ENCODE measurements at regions not wholly inside any gene's neighbourhood (a gene's known extent, or its start where the extent isn't known, plus 50 kb on each side); places are given as distances from the start of the nearest gene placed in this dataset.

DNA sequence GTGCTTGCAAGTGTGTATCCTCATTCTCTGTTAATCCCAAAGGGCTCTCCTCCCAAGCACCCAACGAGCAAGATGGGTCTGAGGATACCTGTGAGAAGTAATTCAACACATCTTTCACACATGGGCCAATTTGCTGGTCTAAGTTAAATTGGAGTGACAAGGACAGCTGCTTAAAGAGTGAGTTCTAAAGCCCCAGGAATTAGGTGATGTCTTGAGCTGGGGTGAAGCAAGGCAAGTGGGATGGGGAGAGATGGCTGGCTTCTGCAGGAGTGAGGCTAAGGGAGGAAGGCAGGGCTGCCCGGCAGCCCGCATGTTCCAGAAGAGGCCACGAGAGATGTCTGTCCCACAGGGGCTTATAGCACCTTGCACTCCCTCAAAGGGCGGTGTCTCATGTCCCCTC, 288.5 kb downstream of the CDH26 start:
- intact Hi-C loops (cut with DNase I; ENCODE audit: low total_unique reads), result no loop called here
- WGBS, 5 donors, result 82 to 87% (median 86%) methylated on average over 5 of the region's 5 CpGs
- no peak overlapping the region for H3K27ac ChIP-seq
- H3K27me3 ChIP-seq, result peaks cover 0 to 5% (median 0%) of the 10 kb centered on the region in 3 donors
- H3K36me3 ChIP-seq, result no peaks in the 10 kb centered on the region
- DNase-seq, result no peak
- no peaks in the 10 kb centered on the region for H3K4me1 ChIP-seq
- no peak overlapping the region for H3K4me3 ChIP-seq
- TF ChIP-seq EP300 (IDR thresholded peaks at IDR 0.05) (no peak), POLR2AphosphoS5 (IDR thresholded peaks at IDR 0.05) (no peak), POLR2A (IDR thresholded peaks at IDR 0.05) (no peak)
- TF ChIP-seq, protein P1, sequence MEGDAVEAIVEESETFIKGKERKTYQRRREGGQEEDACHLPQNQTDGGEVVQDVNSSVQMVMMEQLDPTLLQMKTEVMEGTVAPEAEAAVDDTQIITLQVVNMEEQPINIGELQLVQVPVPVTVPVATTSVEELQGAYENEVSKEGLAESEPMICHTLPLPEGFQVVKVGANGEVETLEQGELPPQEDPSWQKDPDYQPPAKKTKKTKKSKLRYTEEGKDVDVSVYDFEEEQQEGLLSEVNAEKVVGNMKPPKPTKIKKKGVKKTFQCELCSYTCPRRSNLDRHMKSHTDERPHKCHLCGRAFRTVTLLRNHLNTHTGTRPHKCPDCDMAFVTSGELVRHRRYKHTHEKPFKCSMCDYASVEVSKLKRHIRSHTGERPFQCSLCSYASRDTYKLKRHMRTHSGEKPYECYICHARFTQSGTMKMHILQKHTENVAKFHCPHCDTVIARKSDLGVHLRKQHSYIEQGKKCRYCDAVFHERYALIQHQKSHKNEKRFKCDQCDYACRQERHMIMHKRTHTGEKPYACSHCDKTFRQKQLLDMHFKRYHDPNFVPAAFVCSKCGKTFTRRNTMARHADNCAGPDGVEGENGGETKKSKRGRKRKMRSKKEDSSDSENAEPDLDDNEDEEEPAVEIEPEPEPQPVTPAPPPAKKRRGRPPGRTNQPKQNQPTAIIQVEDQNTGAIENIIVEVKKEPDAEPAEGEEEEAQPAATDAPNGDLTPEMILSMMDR (IDR thresholded peaks at IDR 0.05), result no peak
- H3K9me3 ChIP-seq, result no peaks in the 10 kb centered on the region

DNA sequence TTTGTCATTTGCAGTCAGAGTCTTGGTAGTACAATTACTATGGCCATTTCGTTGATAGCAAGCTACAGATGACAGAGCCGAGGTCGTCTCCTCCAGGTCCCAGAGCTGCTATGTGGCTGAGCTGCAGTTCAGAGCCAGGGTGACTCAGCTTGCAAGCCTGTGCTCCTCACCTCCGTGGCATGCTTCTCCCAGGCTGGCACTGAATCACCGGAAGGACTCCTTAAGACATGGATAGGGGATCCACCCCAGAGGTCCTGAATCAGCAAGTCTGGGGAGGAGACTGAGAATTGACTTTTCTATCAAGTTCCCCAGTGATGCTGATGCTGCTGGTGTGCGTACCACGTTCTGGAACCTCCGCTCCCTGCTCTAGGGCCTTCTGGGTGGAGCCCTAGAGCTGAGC, 291.2 kb downstream of the CDH26 start:
- H3K27me3 ChIP-seq, result peaks cover 0 to 22% (median 0%) of the 10 kb centered on the region in 3 donors
- intact Hi-C loops (cut with DNase I; ENCODE audit: low total_unique reads), result no loop called here
- no peak overlapping the region for H3K27ac ChIP-seq
- TF ChIP-seq, protein P1 (IDR thresholded peaks at IDR 0.05), result no peak
- DNase-seq, result no peak
- no peaks in the 10 kb centered on the region for H3K36me3 ChIP-seq
- H3K4me3 ChIP-seq, result no peak overlapping the region
- no peaks in the 10 kb centered on the region for H3K4me1 ChIP-seq
- 79 to 87% (median 82%) methylated on average over 8 of the region's 8 CpGs for WGBS, 5 donors
- H3K9me3 ChIP-seq, result no peaks in the 10 kb centered on the region

DNA sequence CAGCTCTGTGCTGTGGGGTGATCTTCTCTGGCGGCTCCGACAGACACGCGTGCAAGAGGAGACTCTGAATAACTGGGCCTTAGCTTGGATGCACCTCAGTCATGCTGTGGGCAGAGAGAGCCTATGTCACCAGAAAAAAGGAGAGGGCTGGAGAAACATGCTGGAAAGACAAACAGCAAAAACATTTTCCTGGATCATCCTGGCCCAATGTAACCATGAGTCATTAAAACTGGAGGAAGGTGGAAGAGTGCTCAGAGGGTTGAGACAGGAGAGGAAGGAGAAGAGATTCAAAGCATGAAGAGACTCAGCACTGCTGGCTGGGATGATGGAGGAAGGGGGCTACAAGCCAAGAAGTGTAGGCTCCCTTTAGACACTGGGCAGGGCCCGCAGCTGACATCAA, 292.0 kb downstream of the CDH26 start:
- Histone ChIP-seq H3K4me1 (no peaks in the 10 kb centered on the region), H3K4me3 (no peak overlapping the region), H3K36me3 (no peaks in the 10 kb centered on the region), H3K27ac (no peak overlapping the region), H3K9me3 (no peaks in the 10 kb centered on the region), H3K27me3 (peaks cover 0 to 22% (median 0%) of the 10 kb centered on the region in 3 donors)
- intact Hi-C loops (cut with DNase I; ENCODE audit: low total_unique reads), result no loop called here
- no peak for DNase-seq
- TF ChIP-seq, protein P1 (IDR thresholded peaks at IDR 0.05), result no peak
- TF ChIP-seq EP300 (IDR thresholded peaks at IDR 0.05) (no peak), POLR2A (IDR thresholded peaks at IDR 0.05) (no peak), POLR2AphosphoS5 (IDR thresholded peaks at IDR 0.05) (no peak)
- WGBS, 5 donors, result 88 to 99% (median 96%) methylated on average over 5 of the region's 5 CpGs

DNA sequence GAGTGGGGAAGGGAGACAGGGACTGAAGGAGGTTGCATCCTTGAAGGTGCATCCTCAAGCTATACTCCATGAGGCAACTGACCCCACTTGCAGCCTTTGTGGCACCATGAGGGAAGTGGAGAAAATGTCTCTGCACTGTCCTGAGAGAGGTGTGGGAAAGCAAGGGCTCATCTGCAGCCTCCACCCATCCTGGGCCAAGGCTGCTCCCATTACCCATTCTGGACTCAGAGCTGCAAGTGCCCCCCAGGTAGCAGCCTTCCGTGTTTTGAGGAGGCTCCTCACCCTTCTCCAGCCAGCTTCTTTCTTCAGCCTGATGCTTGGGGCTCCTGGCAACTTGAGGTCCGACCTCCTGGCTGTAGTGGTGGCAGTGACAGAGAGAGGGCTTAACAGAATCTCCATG, 294.6 kb downstream of the CDH26 start:
- WGBS, 5 donors, result 65 to 93% (median 71%) methylated on average over 2 of the region's 2 CpGs
- H3K4me1 ChIP-seq, result no peaks in the 10 kb centered on the region
- TF ChIP-seq POLR2A (IDR thresholded peaks at IDR 0.05), result no peak
- no peak for TF ChIP-seq EP300 (IDR thresholded peaks at IDR 0.05)
- no peak for TF ChIP-seq POLR2AphosphoS5 (IDR thresholded peaks at IDR 0.05)
- TF ChIP-seq, protein P1 (IDR thresholded peaks at IDR 0.05), result no peak
- no peak overlapping the region for H3K27ac ChIP-seq
- peaks cover 0 to 41% (median 0%) of the 10 kb centered on the region in 3 donors for H3K27me3 ChIP-seq
- H3K4me3 ChIP-seq, result no peak overlapping the region
- intact Hi-C loops (cut with DNase I; ENCODE audit: low total_unique reads), result no loop called here
- no peak for DNase-seq
- H3K36me3 ChIP-seq, result no peaks in the 10 kb centered on the region
- H3K9me3 ChIP-seq, result no peaks in the 10 kb centered on the region

All from stomach (tissue), 8 donors.